LNCaP clone FGC (cell line): ENCODE measurements at regions not wholly inside any gene's neighbourhood (a gene's known extent, or its start where the extent isn't known, plus 50 kb on each side); places are given as distances from the start of the nearest gene placed in this dataset.
"Not testable (repeated sequence)": the region's sequence is repeated elsewhere in the genome, so short reads cannot be mapped to it uniquely, and the experiment has no call there.

Experiments
- DNase-seq: peaks from one replicate; pipeline ENCODE4 v3.0.0-alpha.2; 2011; ENCODE audit warnings: low read depth
- H3K4me3 ChIP-seq: 2 replicates; pipeline ENCODE4 v1.5.1; 2011; ENCODE audit warnings: mild to moderate bottlenecking, low read depth, low read length, control low read depth
- TF ChIP-seq, protein P1 (sequence below): IDR thresholded peaks from 2 replicates; pipeline ENCODE4 v1.5.1; 2012; ENCODE audit warnings: mild to moderate bottlenecking; ENCODE audit not compliant: control insufficient read depth, insufficient read depth; ENCODE audit errors: extremely low read depth

DNA sequence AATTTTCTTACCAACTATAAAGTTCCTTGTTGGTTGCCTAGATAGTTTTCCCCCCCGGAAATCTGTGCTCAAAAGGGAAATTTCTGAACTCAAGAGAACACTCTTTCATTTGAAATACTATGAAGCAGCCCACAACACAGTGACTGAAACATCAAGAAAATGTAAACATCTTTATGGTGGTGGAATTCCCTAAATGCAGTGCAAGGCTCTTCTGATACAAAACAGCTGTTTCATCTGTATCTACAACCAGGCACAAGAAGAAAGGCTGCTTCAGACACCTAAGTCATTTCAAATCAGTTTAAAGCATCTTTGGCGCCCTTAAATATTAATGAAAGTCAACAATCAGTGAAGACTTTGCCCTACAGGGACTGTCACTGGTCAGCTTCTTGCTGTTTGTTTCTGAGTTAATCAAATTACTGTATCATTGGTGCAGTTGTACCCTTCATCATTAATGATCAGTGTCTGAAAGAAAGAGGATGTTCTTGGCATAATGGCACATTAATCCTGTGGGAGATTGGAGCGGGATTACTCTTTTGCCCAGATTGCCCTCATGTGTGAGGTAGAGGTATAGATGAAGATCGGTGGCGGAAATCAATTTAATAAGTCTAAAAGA is 947.0 kb downstream of the NR2F1-AS1 start:
- TF ChIP-seq, protein P1, sequence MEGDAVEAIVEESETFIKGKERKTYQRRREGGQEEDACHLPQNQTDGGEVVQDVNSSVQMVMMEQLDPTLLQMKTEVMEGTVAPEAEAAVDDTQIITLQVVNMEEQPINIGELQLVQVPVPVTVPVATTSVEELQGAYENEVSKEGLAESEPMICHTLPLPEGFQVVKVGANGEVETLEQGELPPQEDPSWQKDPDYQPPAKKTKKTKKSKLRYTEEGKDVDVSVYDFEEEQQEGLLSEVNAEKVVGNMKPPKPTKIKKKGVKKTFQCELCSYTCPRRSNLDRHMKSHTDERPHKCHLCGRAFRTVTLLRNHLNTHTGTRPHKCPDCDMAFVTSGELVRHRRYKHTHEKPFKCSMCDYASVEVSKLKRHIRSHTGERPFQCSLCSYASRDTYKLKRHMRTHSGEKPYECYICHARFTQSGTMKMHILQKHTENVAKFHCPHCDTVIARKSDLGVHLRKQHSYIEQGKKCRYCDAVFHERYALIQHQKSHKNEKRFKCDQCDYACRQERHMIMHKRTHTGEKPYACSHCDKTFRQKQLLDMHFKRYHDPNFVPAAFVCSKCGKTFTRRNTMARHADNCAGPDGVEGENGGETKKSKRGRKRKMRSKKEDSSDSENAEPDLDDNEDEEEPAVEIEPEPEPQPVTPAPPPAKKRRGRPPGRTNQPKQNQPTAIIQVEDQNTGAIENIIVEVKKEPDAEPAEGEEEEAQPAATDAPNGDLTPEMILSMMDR: no peak
- no peak for DNase-seq
- no peak overlapping the region for H3K4me3 ChIP-seq

DNA sequence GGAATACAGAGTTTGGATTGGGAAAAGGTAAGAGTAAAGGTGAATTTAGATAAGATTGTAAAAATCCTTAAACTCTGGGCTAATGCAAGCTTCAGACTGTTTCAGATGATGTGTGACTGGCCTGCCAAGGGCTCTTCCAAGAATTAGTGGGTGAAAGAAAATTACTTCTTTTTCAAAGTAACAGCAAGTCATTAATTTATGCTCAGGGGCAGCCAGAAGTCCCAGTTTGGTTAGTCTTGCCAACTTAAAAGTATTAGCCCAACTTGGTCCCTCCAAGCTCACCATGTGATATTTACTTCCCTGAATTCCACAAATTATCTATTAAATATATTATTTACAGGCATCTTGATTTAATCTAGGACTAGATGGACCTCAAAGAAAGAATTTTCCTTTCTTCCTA is 947.8 kb downstream of the NR2F1-AS1 start:
- H3K4me3 ChIP-seq: no peak overlapping the region
- TF ChIP-seq, protein P1: no peak
- no peak for DNase-seq

DNA sequence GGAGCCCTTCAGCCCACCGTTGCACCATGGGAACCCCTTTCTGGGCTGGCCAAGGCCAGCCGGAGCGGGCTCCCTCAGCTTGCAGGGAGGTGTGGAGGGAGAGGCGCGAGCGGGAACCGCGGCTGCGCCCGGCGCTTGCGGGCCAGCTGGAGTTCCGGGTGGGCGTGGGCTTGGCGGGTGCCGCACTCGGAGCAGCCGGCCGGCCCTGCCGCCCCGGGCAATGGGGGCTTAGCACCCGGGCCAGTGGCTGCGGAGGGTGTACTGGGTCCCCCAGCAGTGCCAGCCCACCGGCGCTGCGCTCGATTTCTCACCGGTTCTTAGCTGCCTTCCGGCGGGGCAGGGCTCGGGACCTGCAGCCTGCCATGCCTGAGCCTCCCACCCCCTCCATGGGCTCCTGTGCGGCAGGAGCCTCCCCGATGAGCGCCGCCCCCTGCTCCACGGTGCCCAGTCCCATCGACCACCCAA is 949.8 kb downstream of the NR2F1-AS1 start:
- not testable (repeated sequence) for DNase-seq, H3K4me3 ChIP-seq

DNA sequence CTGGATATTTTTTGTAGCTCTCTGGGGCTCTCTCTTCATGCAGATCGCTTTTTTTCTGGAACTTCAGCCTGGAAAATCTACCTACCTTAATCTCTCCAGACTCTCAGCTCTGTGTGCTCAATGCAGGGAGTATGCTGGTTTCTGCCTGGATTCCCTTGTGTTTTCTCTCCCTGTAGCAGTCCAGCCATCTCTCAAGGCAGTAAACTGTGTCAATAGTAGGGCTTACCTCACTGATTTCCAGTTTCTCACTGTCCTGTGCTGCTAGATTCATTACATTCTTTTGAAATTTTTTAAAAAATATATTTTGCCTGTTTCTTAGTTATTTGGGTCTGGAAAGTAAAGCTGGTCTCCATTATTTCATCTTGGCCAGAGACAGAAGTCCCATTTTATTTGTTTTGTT is 951.4 kb downstream of the NR2F1-AS1 start:
- H3K4me3 ChIP-seq: no peak overlapping the region
- TF ChIP-seq, protein P1: no peak
- DNase-seq: no peak

DNA sequence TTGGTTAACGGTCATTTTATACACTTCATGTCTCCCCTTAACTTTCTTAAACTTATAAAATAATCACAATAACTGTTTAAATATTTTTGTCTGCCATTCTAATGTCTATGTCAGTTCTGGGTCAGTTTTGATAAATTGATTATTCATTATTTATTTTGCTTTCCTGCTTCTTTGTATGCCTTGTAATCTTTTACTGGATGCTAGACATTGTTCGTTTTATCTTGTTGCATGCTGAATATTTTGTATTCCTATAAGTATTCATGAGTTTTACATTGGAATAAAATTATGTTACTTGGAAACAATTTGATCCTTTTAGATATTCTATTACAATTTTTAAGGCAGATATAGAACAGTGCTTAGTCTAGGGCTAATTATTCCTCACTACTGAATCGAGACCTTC is 952.0 kb downstream of the NR2F1-AS1 start:
- H3K4me3 ChIP-seq: no peak overlapping the region
- DNase-seq: no peak
- TF ChIP-seq, protein P1: no peak

DNA sequence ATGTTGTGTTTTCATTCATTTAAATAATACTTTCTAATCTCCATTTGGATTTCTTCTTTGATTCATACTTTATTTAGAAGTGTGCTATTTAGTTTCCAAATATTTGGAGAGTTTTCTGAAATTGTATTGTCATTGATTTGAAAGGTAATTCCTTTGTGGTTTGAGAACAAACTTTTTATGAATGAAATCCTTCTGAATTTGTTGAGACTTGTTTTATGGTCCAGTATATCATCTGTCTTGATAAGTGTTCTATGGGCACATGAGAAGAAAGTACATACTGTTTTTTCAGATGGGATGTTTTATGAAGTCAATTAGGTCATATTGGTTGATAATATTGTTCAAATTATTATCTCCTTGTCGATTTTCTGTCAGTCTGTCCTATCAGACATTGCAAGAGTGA is 953.8 kb downstream of the NR2F1-AS1 start:
- TF ChIP-seq, protein P1: no peak
- H3K4me3 ChIP-seq: no peak overlapping the region
- no peak for DNase-seq

DNA sequence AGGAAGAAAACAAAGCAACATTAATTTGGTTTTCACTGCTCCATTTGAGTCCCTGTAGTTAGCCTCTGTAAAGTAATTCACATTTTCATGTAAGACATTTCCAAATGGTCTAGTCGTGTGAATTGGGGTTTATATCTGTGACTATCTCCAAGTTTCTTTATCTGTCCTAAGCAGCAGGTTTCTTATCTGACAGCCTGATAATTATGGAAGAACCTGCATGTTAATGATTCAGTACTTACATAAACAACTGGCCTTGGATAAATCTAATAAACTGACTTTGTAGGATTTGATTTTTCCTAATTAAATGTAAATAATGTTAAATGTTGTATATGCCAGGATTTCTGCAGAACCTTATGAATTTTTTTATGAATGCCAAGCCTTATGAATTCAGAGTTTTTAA is 964.9 kb downstream of the NR2F1-AS1 start:
- H3K4me3 ChIP-seq: no peak overlapping the region
- no peak for DNase-seq
- TF ChIP-seq, protein P1: no peak
